Endothelial cell of umbilical vein (primary cell): ENCODE measurements at regions not wholly inside any gene's neighbourhood (a gene's known extent, or its start where the extent isn't known, plus 50 kb on each side); places are given as distances from the start of the nearest gene placed in this dataset.
A peak's percentile ranks its signal among the peaks of the same experiment; 100 is the strongest.

ENCODE experiments used
- BruUV-seq: library from RNA; stranded (reverse); fragments of 400-500 nt; replicated peaks from 2 replicates; lab custom pipeline; 2021; lab: Mats Ljungman, UMichigan
- CTCF ChIA-PET: fragments of 300-600, 350-600 bp; sonication (Branson Sonifier 250); formaldehyde crosslinking; loops from one replicate; lab custom pipeline; 2021; ENCODE audit warnings: antibody characterized with exemption, inconsistent platforms; lab: Charles Lee
- POLR2A ChIA-PET: fragments of 300-600, 350-600 bp; sonication (Branson Sonifier 250); formaldehyde crosslinking; loops from one replicate; lab custom pipeline; 2021; ENCODE audit warnings: antibody characterized with exemption, inconsistent platforms; lab: Charles Lee
- DNase-seq: peaks from one replicate; pipeline ENCODE4 v3.0.0-alpha.2; 2011; ENCODE audit warnings: low read depth, low spot score
- FAIRE-seq: peaks from 2 replicates; lab custom pipeline; 2011; peaks lifted over from hg19 to GRCh38; lab: Jason Lieb, UNC
- H2AFZ ChIP-seq: 2 replicates; pipeline ENCODE4 v1.6.0; 2012; ENCODE audit warnings: low read depth, low read length, control low read depth, inconsistent platforms
- H3K27ac ChIP-seq: 2 replicates; pipeline ENCODE4 v1.5.1; 2011; ENCODE audit warnings: low read depth, mild to moderate bottlenecking, control low read depth, low read length, moderate library complexity; ENCODE audit not compliant: insufficient read depth
- H3K27me3 ChIP-seq, 2 experiments: 2 replicates each; pipeline versions ENCODE4 v1.6.0 to v1.6.1; 2011; ENCODE audit warnings: low read length in 2 of 2, mixed read lengths in 1 of 2; ENCODE audit not compliant: control insufficient read depth in 2 of 2, insufficient read depth in 2 of 2
- H3K36me3 ChIP-seq, 2 experiments: 2 replicates in 1 of 2; 3 replicates in 1 of 2; pipeline ENCODE4 v1.5.1; 2011; ENCODE audit warnings: low read length in 2 of 2, mild to moderate bottlenecking in 1 of 2, moderate library complexity in 1 of 2; ENCODE audit not compliant: control insufficient read depth in 2 of 2, insufficient read depth in 2 of 2; ENCODE audit errors: extremely low read depth in 1 of 2
- H3K4me1 ChIP-seq: 3 replicates; pipeline ENCODE4 v1.5.1; 2011; ENCODE audit warnings: mild to moderate bottlenecking, low read length; ENCODE audit not compliant: control insufficient read depth, insufficient read depth; ENCODE audit errors: extremely low read depth
- H3K4me2 ChIP-seq: 2 replicates; pipeline ENCODE4 v1.6.1; 2011; ENCODE audit warnings: low read length, control low read depth, mixed read lengths; ENCODE audit not compliant: insufficient read depth
- H3K4me3 ChIP-seq, 3 experiments: fragments of 200-600 bp in 1 of 3; sonication (generic), shearing (Covaris generic) in 1 of 3; replicated peaks in 1 of 3; 2 replicates each; pipeline ENCODE4 v1.5.1; 2011 to 2016; ENCODE audit warnings: control low read depth in 3 of 3, low read length in 3 of 3, mild to moderate bottlenecking in 2 of 3, inconsistent platforms in 1 of 3, low read depth in 1 of 3, moderate library complexity in 1 of 3; ENCODE audit not compliant: insufficient read depth in 1 of 3
- H3K79me2 ChIP-seq: 2 replicates; pipeline ENCODE4 v1.6.0; 2012; ENCODE audit warnings: low read length, inconsistent platforms; ENCODE audit not compliant: control insufficient read depth, insufficient read depth
- H3K9ac ChIP-seq: replicated peaks from 2 replicates; pipeline ENCODE3; 2011; ENCODE audit warnings: low read length, control low read depth; ENCODE audit not compliant: insufficient read depth; ENCODE audit errors: extremely low read depth
- H3K9me1 ChIP-seq: replicated peaks from 3 replicates; pipeline ENCODE4 v1.6.0; 2011; ENCODE audit warnings: mild to moderate bottlenecking, low read length; ENCODE audit not compliant: control insufficient read depth, insufficient read depth; ENCODE audit errors: extremely low read depth
- H3K9me3 ChIP-seq: replicated peaks from 2 replicates; pipeline ENCODE4 v1.5.1; 2012; ENCODE audit warnings: low read length, inconsistent platforms; ENCODE audit not compliant: control insufficient read depth, insufficient read depth
- H4K20me1 ChIP-seq: replicated peaks from 2 replicates; pipeline ENCODE3; 2011; ENCODE audit warnings: mild to moderate bottlenecking, low read length; ENCODE audit not compliant: control insufficient read depth, insufficient read depth; ENCODE audit errors: extremely low read depth
- CTCF ChIP-seq, 2 donors: IDR thresholded peaks; 1 replicate in 1 of 2; 2 replicates in 1 of 2; pipeline ENCODE4 v1.5.1; 2011; ENCODE audit warnings: low read length in 2 of 2, mild to moderate bottlenecking in 2 of 2, moderate library complexity in 2 of 2, control low read depth in 1 of 2, inconsistent platforms in 1 of 2, low read depth in 1 of 2; ENCODE audit not compliant: insufficient read depth in 1 of 2; ENCODE audit errors: extremely low read depth in 1 of 2
- EZH2 ChIP-seq: IDR thresholded peaks from 2 replicates; pipeline ENCODE4 v1.6.1; 2012; ENCODE audit warnings: borderline replicate concordance, low read depth, mild to moderate bottlenecking, moderate library complexity, low read length, inconsistent platforms; ENCODE audit not compliant: severe bottlenecking
- FOS ChIP-seq: IDR thresholded peaks from 2 replicates; pipeline ENCODE4 v1.6.1; 2011; ENCODE audit warnings: mild to moderate bottlenecking, low read length, moderate library complexity, borderline replicate concordance; ENCODE audit not compliant: insufficient read depth
- JUN ChIP-seq: IDR thresholded peaks from 2 replicates; pipeline ENCODE4 v1.6.1; 2011; ENCODE audit warnings: borderline replicate concordance, low read depth; ENCODE audit not compliant: insufficient read length, insufficient read depth
- MYC ChIP-seq: IDR thresholded peaks from one replicate; pipeline ENCODE4 v1.6.1; 2011; ENCODE audit warnings: mild to moderate bottlenecking, low read depth, low read length
- POLR2AphosphoS5 ChIP-seq: IDR thresholded peaks from 2 replicates; pipeline ENCODE4 v1.6.1; 2012; ENCODE audit warnings: low read depth, mild to moderate bottlenecking, control low read depth, low read length, moderate library complexity; ENCODE audit not compliant: insufficient read depth
- dilution Hi-C: fragments of 300-500 bp; cut with MboI; formaldehyde crosslinking; loops from one replicate; pipeline ENCODE4 v1.15.0; 2019; ENCODE audit warnings: low sequenced_read_pairs; ENCODE audit not compliant: extremely low pct_ligation_motif_present
- intact Hi-C: fragments of 100-400 bp; cut with micrococcal nuclease; formaldehyde crosslinking; loops from one replicate; pipeline ENCODE4 v1.10.0; 2022

- no TSS peak for BruUV-seq
- no peak overlapping the region for H2AFZ ChIP-seq
- ChIA-PET CTCF (interaction anchor here (1.1 kb wide), 1 partner anchor 23 kb away, joined by 5 read pairs; no protein-coding TSS in a partner anchor), POLR2A (no interaction called here)
- H3K4me3 ChIP-seq = no peak overlapping the region
- dilution Hi-C loops = no loop called here
- TF ChIP-seq JUN (no peak), POLR2AphosphoS5 (no peak)
- no peaks in the 10 kb centered on the region for H3K9me1 ChIP-seq
- intact Hi-C loops = no loop called here
- no peaks in the 10 kb centered on the region for H3K4me1 ChIP-seq
- H3K27ac ChIP-seq = no peak overlapping the region
- H3K9ac ChIP-seq = no peak overlapping the region
- FAIRE-seq (no peak), DNase-seq (no peak)
- H3K27me3 ChIP-seq = no peaks in the 10 kb centered on the region
- no peaks in the 10 kb centered on the region for H3K36me3 ChIP-seq
- no peaks in the 10 kb centered on the region for H3K79me2 ChIP-seq
- no peak overlapping the region for H3K4me2 ChIP-seq
- no peaks in the 10 kb centered on the region for H4K20me1 ChIP-seq
- no peaks in the 10 kb centered on the region for H3K9me3 ChIP-seq
These were observed 215.6 kb downstream of the MAP2K6 start for GRCh38 chr17:69630056-69630635.

DNA sequence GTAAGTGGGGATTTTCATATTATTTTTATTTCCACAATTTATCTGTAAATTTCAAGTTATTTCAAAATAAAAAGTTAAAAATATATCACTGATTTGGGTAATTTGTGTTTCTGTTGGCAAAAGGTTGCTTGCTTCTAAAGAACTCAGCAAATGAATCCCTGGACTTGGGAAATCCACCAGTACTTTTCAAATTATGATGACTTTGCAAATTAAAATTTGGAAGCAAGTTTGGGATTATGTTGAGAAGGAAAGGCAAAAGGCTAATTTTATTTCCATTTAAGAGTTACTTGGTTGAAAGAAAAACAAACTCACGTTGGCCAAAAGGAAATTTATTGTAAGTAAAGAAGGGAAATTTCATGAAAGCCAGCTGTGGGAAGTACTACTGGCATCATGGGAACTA is 220.3 kb downstream of the MAP2K6 start:
- no TSS peak for BruUV-seq
- H3K4me3 ChIP-seq = no peak overlapping the region

More for the DNA sequence above, 220.3 kb downstream of the MAP2K6 start:
- H3K27me3 ChIP-seq = no peaks in the 10 kb centered on the region
- POLR2A ChIA-PET = no interaction called here
- H3K4me1 ChIP-seq = peaks cover 5% of the 10 kb centered on the region
- H2AFZ ChIP-seq = no peak overlapping the region
- TF ChIP-seq MYC (no peak), EZH2 (no peak), CTCF (IDR thresholded peaks at IDR 0.05; ENCODE audit: extremely low read depth in 1 of 2, insufficient read depth in 1 of 2, low read depth in 1 of 2, low read length in 2 of 2) (no peak), FOS (no peak)
- no peak overlapping the region for H3K4me2 ChIP-seq
- no peaks in the 10 kb centered on the region for H3K36me3 ChIP-seq
- FAIRE-seq (peak; percentile 24), DNase-seq (no peak)
- intact Hi-C loops (no loop called here), dilution Hi-C loops (no loop called here)
- no peak overlapping the region for H3K9ac ChIP-seq
- CTCF ChIA-PET = interaction anchor here (1.7 kb wide), 1 partner anchor 19 kb away, joined by 3 read pairs; no protein-coding TSS in a partner anchor
- no peaks in the 10 kb centered on the region for H3K9me3 ChIP-seq
- no peaks in the 10 kb centered on the region for H3K79me2 ChIP-seq
- H3K9me1 ChIP-seq = no peaks in the 10 kb centered on the region
- H4K20me1 ChIP-seq = no peaks in the 10 kb centered on the region
- H3K27ac ChIP-seq = no peak overlapping the region
